Activated T-cell treated with anti-CD3 and anti-CD28 coated beads for 4 hours (primary cell): ENCODE measurements at regions not wholly inside any gene's neighbourhood (a gene's known extent, or its start where the extent isn't known, plus 50 kb on each side); places are given as distances from the start of the nearest gene placed in this dataset.
"Not testable (repeated sequence)": the region's sequence is repeated elsewhere in the genome, so short reads cannot be mapped to it uniquely, and the experiment has no call there.

Source experiments
- DNase-seq: peaks from one replicate; pipeline ENCODE4 v3.0.0-alpha.2; 2020

DNA sequence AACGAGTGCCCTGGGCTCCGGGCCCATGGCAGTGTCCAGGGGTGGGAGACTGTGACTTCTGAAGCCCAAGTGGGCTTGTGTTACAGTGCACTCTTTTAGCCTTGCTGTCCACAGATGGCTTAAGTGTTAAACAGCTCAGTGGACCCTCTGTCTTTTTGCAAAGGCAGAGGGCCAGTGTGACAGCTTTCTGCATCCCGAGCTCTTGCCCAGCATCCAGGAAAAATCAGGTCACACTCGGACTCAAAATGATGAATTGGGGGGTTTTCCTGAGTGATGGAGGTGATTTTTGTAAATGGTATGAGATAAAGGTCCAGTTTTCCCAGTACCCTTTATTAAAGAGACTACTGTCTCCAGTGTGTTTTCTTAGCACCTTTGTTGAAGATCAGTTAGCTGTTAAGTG is 321.3 kb upstream of the GRAMD2B start:
- no peak for DNase-seq

DNA sequence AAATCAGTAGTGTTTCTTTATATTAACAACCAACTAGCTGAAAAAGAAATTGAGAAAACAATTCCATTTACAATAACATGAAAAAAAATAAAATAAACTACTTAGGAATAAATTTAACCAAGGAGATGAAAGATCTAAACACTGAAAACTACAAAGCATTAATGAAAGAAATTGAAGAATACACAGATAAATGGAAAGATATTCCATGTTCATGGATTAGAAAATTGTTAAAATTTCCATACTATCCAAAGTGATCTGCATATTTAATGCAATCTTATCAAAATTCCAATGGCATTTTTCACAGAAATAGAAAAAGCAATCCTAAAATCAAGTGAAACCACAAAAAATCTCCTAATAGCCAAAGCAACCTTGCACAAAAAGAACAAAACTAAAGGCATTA is 320.2 kb upstream of the GRAMD2B start:
- no peak for DNase-seq

DNA sequence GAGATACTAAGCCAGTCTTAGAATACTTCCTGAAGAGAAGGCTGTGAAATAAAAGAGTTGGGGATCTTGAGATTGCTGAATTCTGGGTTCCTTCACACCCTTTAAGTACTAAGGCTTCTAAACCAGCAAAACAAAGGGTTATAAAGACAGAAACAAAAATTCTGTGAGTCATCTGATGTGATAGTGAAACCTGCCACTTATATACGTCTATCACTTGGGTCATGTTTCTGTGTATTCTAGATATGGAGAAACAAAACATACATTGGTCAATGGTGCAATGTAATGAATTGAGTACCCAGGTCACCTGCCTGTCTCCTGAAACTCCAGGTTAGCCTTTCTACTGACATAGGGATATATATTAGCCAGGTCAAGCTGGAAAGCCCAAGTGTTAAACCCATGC is 319.3 kb upstream of the GRAMD2B start:
- no peak for DNase-seq

DNA sequence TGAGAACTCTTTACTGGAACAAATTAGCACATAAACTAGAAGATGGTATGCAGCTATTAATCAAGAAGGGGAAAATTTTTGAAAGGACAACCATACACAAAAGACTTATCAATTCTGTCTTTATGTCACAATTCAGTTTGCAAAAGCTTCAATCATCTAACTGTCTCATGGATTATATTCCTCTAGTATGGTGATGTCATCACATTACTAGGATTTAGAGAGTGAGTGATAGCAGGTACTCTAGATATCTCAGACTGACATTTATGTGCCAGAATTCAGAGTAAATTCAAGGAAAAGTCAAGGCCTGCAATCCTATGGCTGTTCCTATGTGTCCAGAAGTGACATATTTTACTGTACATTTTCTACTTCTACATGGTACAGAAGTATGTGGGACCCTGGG is 318.9 kb upstream of the GRAMD2B start:
- DNase-seq: no peak

DNA sequence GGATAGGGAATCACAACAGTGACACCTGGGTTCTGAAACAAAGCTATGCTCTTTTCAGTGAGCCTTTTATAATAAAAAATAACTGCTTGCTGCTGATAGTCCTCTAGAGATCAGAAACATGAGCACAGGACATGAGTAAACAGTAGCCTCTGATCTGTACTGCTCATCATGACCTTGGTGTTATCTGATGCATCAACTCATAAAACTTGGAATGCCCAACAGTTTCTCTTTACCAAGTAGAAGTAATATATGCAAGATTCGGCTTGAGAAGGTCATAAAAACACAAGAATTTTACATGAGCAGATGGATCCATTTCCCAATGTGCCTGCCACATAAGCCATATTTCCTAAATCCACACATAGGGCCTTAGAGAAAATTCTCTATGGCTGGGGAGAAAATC is 318.3 kb upstream of the GRAMD2B start:
- DNase-seq: no peak

DNA sequence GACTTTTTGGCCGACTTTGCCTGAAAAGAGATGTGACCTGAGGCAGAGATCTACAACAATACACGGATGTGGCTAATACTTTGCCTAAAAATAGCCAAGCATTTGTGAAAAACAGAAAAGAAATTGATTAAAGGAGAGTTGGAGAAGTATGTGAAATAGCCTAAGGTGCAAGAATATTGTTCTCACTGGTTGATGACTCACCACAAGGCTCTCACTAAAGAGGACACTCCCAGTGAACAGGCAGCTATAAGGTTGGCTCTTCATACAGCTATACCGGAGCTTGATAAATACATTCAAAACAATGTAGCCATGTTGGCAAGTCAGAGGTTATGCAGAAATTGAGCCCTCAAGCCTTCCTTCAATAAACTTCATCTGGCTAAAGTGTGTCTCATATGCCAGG is 317.2 kb upstream of the GRAMD2B start:
- DNase-seq: no peak

DNA sequence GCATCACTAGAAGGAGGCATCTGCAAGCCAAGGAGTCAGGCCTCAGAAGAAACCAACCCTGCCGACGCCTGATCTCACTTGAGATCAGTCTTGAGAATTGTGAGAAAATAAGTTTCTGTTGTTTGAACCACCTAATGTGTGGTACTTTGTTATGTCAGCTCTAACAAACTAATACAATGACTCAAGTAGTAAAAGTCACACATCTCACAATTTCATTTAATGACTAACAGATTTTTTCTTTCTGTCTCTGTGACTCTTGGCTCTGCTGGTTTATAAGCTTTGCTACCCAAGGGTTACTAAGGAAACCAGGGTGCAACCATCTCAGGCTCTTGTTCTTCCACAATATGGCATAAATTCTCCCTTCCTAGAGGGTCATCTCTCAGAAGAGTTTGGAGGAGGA is 315.8 kb upstream of the GRAMD2B start:
- no peak for DNase-seq

DNA sequence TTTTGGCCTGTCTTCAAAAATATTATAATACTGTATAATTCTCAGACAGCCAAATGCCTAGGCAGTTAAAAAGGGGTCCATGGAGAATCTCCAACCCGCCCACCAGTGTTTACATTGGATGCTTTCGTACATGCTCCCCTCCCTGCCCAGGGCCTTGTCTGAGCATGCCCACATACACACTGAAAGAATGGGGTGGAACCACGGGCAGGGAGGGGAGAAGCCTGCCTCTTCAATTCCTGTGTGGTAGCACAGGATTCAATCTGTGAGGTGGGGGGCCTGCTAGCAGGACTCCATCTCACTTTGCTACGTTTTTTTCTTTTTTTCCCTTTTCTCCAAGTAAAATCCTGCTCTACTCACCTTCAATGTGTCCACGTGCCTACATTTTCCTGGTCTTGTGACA is 314.7 kb upstream of the GRAMD2B start:
- DNase-seq: no peak

DNA sequence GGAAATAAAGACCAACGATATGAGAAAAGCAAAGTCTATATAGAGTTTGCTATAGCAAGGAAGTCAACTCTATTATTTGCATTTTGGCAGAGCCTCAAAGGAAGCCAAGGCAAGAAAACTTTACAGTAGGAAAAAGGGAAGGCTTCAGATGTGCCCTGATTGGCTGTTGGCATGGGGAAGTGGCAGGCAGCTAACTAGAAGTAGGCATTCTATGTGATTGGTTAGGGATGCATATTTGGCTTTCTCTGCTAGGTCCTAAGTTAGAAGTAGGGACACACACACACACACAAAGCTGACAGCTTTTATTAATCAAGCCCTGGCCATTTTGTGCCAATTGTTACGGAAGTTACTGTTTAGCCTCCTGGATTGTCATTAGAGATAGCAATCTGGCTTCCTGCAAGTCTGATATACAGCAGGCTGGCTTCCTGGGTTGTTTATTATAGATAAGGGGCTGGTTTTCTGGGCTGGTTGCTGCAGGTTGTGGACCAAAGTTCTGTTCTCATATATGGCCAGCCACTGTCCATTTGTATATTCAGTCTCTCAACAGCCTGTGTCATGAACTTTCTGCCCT is 308.1 kb upstream of the GRAMD2B start:
- DNase-seq: no peak

DNA sequence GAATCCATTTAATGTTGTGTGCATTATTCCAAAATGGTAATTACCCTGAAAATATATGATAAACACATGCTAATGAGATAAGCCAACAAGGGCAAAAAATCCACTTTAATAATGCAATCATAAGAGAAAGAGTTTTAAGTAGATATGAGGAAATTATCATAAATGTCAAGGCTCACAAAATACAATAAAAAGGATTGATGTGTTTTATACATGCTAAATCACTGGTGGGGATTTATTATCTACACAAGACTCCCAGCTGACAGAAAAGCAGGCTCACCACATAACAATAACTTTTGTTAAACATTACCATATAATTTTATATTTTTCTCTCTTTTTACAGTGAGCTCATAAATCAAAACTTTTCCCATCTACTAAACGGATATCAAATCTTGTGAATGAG is 306.2 kb upstream of the GRAMD2B start:
- DNase-seq: no peak

DNA sequence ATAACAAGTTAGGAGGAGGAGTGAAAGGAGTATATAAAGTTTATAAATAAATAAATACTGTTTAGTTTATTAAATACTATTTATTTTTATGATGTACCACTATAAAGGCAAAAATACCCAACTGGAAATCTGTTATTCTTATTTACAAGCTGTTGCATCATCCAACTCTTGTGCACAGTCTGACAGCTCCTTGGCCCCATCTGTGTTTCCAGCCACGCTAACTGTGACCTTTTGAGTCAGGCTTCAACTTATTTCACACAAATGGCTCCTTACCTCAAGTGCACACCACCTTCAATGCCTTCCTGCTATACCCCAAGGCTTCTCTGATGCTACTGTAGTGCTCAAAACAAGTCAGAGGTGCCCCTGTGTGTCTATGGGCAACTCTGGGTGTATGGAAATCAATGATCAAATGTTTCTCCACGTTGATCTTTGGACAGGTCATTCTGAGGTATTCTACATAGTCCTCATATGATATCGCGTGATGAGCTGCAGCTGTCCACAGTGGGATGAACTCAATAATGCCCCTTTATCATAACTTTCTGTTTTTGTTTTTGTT is 303.2 kb upstream of the GRAMD2B start:
- DNase-seq: no peak

DNA sequence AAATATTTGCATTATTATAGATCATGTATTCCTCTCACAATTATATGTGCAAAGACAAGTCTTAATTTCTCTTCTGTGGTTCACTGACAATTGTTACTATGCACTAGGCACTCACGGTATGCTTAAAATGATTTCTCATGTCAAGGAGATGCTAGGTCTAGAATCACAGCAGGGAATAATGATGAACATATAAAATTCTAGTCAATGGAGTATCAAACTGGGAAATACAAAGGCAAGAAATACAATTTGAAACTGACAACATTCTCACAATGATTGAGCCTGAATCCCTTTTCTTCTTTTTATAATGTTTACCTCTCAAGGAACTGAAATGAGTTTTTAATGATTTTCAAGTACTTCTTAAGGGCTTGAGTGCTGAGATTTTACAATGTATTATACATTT is 302.3 kb upstream of the GRAMD2B start:
- DNase-seq: no peak

DNA sequence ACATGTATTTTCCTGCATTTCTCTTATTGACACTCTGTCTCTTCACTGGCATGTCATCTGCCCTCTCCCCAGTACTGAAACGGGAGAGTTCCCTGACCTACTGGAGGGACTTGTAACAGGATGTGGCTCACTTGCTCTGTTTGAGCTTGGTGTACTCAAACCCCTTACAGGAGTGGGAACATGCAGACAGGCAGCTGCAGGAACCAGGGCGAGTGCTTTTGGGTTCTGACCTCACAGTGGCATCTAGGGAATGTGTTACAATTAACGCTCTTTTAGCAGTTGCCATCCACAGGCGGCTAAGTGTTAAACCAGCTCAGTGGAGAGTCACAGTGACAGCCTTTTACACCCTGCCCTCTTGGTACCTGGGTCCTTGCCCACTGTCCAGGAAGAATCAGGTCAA is 300.3 kb upstream of the GRAMD2B start:
- no peak for DNase-seq

DNA sequence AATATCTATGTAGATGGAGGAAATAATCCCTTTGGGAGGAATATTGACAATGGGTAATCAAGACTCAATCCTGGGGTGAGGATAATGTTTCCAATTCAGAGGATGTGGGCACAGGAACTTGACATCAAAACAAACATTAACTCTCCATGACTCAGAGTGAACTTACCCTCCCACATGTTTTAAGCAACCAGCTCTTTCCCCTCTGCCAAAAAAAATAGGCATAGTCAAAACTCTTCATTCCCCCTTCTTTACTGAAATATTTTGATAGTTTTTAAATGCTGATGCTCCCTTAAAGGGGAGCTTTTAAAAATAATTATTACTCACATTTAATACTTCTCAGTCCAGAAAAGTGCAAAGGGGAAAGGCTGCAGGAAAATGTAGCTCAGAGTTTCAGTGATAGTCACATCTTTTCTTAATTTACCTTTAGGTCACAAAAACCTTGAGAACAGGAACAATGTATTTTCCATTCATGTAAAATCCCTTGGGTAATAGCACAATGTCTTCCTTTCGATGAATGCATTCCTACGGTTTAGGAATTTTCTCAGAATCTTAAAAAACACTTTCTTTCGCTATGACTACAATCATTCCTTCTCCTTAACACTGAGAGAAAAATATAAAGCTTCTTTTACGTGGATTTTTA is 298.4 kb upstream of the GRAMD2B start:
- no peak for DNase-seq

DNA sequence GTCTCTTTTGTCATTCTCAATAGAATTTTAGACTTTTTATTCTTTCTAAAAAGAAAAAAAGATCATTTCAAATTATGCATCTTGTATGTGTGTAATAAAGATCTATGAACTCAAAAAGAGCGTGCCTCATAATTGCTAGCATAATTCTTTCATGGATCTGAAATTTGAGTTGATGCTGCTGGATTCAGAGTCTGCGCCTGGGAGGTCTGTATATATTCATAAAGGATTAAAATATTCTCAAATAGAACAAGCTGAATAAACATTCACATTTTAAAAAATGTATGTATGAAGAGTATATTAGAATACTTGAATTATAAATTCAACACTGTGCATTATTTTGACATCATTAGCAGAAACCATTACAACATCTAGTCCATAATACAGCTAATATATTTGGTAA is 297.8 kb upstream of the GRAMD2B start:
- DNase-seq: no peak

DNA sequence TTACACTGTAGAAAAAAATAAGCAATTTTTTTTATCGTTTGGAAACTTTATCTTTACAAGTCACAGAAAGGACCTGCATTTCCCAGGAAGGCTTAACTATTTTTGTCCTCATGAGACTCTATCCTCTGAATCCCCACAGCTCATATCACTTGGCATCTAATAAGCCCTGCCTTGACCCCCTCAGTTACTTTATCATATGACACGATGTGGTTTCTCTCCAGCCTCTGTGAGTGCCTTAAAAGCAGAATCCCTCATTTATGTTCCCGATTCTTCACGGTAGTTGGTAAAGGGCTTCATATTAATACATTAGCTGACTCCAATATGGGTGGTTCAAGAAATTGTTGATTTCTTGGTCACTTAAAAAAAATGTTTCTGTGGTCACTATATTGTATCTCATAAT is 296.6 kb upstream of the GRAMD2B start:
- DNase-seq: no peak

DNA sequence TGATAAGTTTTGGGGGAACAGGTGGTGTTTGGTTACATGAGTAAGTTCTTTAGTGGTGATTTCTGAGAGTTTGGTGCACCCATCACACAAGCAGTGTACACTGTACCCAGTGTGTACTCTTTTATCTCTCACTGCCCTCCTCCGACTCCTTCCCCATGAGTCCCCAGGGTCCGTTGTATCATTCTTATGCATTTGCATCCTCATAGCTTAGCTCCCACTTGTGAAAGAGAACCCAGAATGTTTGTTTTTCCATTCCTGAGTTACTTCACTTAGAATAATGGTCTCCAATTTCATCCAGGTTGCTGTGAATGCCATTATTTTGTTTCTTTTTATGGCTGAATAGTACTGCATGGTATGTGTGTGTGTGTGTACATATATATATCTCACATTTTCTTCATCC is 295.8 kb upstream of the GRAMD2B start:
- DNase-seq: not testable (repeated sequence)

DNA sequence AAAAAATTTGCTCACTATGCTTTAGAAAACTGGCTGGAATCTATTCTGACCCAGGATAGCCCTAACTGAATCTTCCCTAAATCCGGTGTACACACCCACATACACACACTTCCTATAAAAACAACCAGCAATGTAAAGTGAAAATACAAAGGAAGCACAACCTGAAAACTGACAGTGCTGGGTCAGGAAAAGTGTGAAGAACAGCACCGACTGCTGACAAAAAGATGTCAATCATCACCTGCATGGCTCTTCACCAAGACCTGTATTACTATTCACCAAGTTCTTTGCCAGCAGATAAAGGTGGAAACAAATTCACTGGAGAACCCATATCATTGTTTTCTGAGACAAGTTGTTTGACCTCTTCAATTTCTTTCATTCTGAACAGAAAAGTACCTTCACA is 293.8 kb upstream of the GRAMD2B start:
- DNase-seq: no peak

DNA sequence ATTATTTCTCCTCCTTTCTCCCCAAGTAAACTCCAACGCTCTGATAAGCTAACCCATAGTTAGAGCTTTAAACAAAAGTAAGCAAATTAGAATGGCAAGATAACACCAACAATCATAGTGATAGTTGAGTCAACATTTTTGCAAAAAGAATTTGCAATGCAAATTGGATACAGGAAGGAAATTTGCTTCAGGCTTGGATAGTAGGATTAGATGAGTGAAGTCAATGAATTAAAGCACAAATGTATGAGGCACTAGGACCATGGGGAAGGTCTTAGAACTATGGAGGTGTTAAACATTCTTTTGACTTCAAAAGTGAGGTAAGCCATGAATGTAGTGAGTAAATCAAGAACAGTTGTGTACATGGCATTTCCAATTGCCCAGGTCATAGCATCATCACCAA is 289.8 kb upstream of the GRAMD2B start:
- DNase-seq: no peak

DNA sequence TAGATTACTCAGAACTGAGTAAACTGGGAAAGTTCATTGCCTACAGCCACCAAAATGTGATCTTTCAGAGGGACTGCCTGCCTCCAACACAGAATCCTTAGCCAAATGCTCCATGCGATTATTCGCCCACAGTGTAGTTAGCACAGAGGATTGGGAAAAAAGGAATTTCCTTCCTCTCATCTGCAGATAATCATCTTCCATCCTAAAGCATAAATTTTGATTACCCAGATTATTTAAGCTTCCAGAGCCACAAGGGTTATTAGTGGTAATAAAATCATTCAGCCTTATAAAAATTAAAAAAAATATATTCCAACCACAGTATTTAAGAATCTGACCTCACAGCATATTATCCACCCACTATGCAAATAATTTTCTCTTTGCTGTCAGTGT is 285.3 kb upstream of the GRAMD2B start:
- no peak for DNase-seq

DNA sequence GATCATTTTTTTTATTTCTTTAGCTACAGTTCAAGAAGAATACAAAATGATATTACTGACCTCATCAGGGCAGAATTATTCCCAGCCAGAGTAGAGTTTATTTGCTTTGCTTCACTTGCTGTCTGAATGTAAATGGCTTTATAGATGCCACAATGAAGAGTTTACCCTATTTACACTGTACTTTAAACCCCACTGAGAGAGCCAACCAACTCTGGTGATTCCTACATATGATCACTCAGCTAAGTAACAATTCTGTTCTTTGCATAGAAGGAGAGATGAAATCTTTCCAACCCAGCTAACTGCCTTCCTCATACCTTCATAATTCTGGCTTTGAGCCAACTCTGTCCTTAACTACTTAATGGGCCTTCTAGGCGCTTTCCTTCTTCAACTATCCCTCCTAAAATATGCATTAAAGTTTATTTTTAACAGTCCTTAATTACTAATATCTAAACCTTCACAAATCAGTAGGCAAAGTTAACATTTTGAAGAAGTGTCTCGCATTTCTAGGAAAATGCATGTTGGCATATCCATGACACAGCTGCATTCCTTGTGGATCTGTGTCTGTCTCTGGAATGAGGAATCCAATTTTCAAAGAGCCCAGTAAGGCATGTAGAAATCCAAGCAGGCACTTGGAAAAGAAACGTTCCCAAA is 284.8 kb upstream of the GRAMD2B start:
- DNase-seq: no peak

DNA sequence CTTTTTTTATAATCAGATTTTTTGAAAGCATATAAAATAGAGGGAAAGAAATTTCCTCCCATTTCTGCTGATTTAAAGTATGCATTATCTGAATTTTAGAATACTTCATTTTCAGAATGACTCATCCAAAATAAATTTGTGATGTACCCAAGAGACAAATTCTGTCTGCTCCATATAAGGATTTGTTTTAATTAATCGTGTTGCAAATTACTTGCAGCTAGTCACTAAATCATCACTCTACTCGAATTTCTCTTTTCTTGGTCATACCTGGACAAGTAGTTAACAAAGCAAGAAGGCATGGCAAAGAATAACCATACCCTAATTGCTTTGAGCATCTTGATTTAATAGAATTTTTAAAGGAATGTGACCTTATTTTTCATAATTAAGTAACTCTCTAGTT is 284.1 kb upstream of the GRAMD2B start:
- DNase-seq: no peak

DNA sequence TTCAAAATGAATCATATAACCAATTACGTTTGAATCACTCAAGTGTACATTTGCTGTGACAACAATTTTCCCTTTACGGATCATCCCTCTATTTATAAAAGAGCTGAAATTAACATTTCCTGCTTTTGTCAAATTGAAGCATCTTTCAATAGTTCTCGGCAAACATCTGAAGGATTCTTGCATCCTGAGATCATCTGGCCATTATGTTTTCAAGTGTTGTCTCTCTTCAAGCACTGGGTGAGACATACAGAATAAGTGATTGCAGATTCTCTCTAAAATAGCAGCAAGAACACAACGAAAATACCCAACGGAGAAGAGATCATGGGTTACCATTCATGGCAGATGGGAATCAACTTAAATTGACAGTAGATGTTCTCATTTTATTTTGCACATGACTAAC is 283.4 kb upstream of the GRAMD2B start:
- DNase-seq: no peak

DNA sequence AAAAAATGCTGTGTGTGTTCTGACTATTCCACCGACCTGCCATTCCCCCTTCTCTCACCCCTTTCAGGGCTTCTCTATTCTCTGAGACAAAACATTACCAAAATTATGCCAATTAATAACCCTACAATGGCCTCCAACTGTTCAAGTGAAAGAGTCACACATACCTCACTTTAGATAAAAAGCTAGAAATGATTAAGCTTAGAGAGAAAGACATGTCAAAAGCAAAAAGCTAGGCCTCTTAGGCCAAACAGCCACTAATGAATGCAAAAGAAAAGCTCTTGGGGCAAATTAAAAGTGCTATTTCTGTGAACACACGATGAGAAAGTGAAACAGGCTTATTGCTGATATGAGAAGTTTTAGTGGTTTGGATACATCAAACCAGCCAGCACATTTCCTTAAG is 279.6 kb upstream of the GRAMD2B start:
- DNase-seq: no peak

DNA sequence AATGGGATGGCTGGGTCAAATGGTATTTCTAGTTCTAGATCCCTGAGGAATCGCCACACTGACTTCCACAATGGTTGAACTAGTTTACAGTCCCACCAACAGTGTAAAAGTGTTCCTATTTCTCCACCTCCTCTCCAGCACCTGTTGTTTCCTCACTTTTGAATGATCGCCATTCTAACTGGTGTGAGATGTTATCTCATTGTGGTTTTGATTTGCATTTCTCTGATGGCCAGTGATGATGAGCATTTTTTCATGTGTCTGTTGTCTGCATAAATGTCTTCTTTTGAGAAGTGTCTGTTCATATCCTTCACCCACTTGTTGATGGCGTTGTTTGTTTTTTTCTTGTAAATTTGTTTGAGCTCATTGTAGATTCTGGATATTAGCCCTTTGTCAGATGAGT is 272.9 kb upstream of the GRAMD2B start:
- DNase-seq: not testable (repeated sequence)
